Natural killer cell (primary cell): ENCODE measurements at regions not wholly inside any gene's neighbourhood (a gene's known extent, or its start where the extent isn't known, plus 50 kb on each side); places are given as distances from the start of the nearest gene placed in this dataset.

Experiments used
- ATAC-seq, 3 donors: fragments of 150-1000 bp in 2 of 3; fragments of 200-7000 bp in 1 of 3; cut with Tn5 transposase; 1 replicate in 1 of 3; 2 replicates in 2 of 3; pipeline ENCODE4 v1.10.0; 2021; ENCODE audit warnings: mild to moderate bottlenecking in 2 of 3, moderate library complexity in 2 of 3
- DNase-seq, 2 donors: peaks; one replicate each; pipeline versions ENCODE4 v3.0.0 to v3.0.0-alpha.2; 2013 to 2021; ENCODE audit warnings: mixed read lengths in 1 of 2
- H3K27ac ChIP-seq: one replicate; pipeline ENCODE4 v1.5.1; 2013; ENCODE audit warnings: mild to moderate bottlenecking, low read length
- H3K27me3 ChIP-seq: one replicate; pipeline ENCODE4 v1.6.1; 2013; ENCODE audit warnings: low read length; ENCODE audit not compliant: control insufficient read depth, insufficient read depth
- H3K36me3 ChIP-seq: one replicate; pipeline ENCODE4 v1.6.1; 2013; ENCODE audit warnings: low read length; ENCODE audit not compliant: control insufficient read depth, insufficient read depth
- H3K4me1 ChIP-seq: one replicate; pipeline ENCODE4 v1.6.1; 2013; ENCODE audit warnings: low read length; ENCODE audit not compliant: control insufficient read depth, insufficient read depth
- H3K4me3 ChIP-seq: one replicate; pipeline ENCODE4 v1.5.1; 2013; ENCODE audit warnings: low read length
- H3K9me3 ChIP-seq: one replicate; pipeline ENCODE4 v1.6.1; 2013; ENCODE audit warnings: low read length; ENCODE audit not compliant: control insufficient read depth, insufficient read depth
- H3K27ac Mint-ChIP-seq, 2 donors: one replicate each; pipeline ENCODE4 v1.8.0; 2022; ENCODE audit warnings: mild to moderate bottlenecking in 2 of 2, mixed read lengths in 2 of 2, moderate library complexity in 1 of 2
- H3K27me3 Mint-ChIP-seq, 2 donors: one replicate each; pipeline ENCODE4 v1.8.0; 2022; ENCODE audit warnings: low read depth in 2 of 2, mixed read lengths in 2 of 2
- H3K36me3 Mint-ChIP-seq: one replicate; pipeline ENCODE4 v1.8.0; 2022; ENCODE audit warnings: mixed read lengths
- H3K4me1 Mint-ChIP-seq, 2 donors: one replicate each; pipeline ENCODE4 v1.8.0; 2022; ENCODE audit warnings: mixed read lengths in 2 of 2
- H3K4me3 Mint-ChIP-seq: one replicate; pipeline ENCODE4 v1.8.0; 2022; ENCODE audit warnings: mild to moderate bottlenecking, moderate library complexity, mixed read lengths
- H3K9me3 Mint-ChIP-seq, 2 donors: one replicate each; pipeline ENCODE4 v1.8.0; 2022; ENCODE audit warnings: mixed read lengths in 2 of 2
- CTCF ChIP-seq: fragments of 200-600 bp; IDR thresholded peaks from one replicate; pipeline ENCODE4 v1.8.0; 2022; ENCODE audit warnings: antibody characterized with exemption
- WGBS: methylation state at CpG from one replicate; pipeline ENCODE4 v1.1.7; 2013; ENCODE audit warnings: missing lambda C conversion rate; ENCODE audit not compliant: insufficient coverage; 5-methylcytosine and 5-hydroxymethylcytosine counted together
- intact Hi-C: fragments of 100-400 bp; cut with micrococcal nuclease; formaldehyde crosslinking; loops from one replicate; pipeline ENCODE4 v1.14.2; 2022

- Histone ChIP-seq H3K27me3 (no peaks in the 10 kb centered on the region), H3K4me1 (no peaks in the 10 kb centered on the region), H3K4me3 (no peak overlapping the region), H3K27ac (no peak overlapping the region), H3K9me3 (no peaks in the 10 kb centered on the region), H3K36me3 (no peaks in the 10 kb centered on the region)
- intact Hi-C loops, result no loop called here
- peaks cover 0 to 3% of the 10 kb centered on the region in 2 donors for H3K27me3 Mint-ChIP-seq
- 82% methylated on average over 13 of the region's 13 CpGs for WGBS
- no peak overlapping the region for H3K4me3 Mint-ChIP-seq
- peaks cover 0 to 4% of the 10 kb centered on the region in 2 donors for H3K9me3 Mint-ChIP-seq
- no peak for TF ChIP-seq CTCF
- H3K36me3 Mint-ChIP-seq, result no peaks in the 10 kb centered on the region
- no peak overlapping the region for H3K27ac Mint-ChIP-seq
- H3K4me1 Mint-ChIP-seq, result no peaks in the 10 kb centered on the region
- ATAC-seq, result no peak
- no peak for DNase-seq
Observed at GRCh38 chr7:42337225-42337905, 100.4 kb upstream of the GLI3 start.

- H3K36me3 Mint-ChIP-seq, result peaks cover 8% of the 10 kb centered on the region
- ATAC-seq, result no peak
- Histone ChIP-seq H3K27ac (no peak overlapping the region), H3K27me3 (no peaks in the 10 kb centered on the region), H3K36me3 (no peaks in the 10 kb centered on the region), H3K4me1 (no peaks in the 10 kb centered on the region), H3K4me3 (no peak overlapping the region), H3K9me3 (no peaks in the 10 kb centered on the region)
- intact Hi-C loops, result no loop called here
- H3K4me3 Mint-ChIP-seq, result no peak overlapping the region
- 87% methylated on average over 1 of the region's 2 CpGs for WGBS
- no peaks in the 10 kb centered on the region for H3K27me3 Mint-ChIP-seq
- TF ChIP-seq CTCF, result no peak
- no peaks in the 10 kb centered on the region for H3K4me1 Mint-ChIP-seq
- H3K9me3 Mint-ChIP-seq, result peaks cover 3 to 8% of the 10 kb centered on the region in 2 donors
- DNase-seq, result no peak
- no peak overlapping the region for H3K27ac Mint-ChIP-seq
Observed at GRCh38 chr7:42332605-42333222, 95.7 kb upstream of the GLI3 start.

GRCh38 chr7:42319631-42320030 lies 82.6 kb upstream of the GLI3 start:
- H3K9me3 ChIP-seq, result no peaks in the 10 kb centered on the region
- no peak overlapping the region for H3K27ac ChIP-seq
- Mint-ChIP-seq H3K4me3 (no peak overlapping the region), H3K27ac (no peak overlapping the region), H3K9me3 (no peaks in the 10 kb centered on the region), H3K4me1 (no peaks in the 10 kb centered on the region), H3K36me3 (no peaks in the 10 kb centered on the region), H3K27me3 (peaks cover 5 to 27% of the 10 kb centered on the region in 2 donors)
- no peak for ATAC-seq
- H3K4me3 ChIP-seq, result no peak overlapping the region
- DNase-seq, result no peak
- H3K36me3 ChIP-seq, result no peaks in the 10 kb centered on the region
- H3K27me3 ChIP-seq, result no peaks in the 10 kb centered on the region
- WGBS, result 79% methylated on average over 2 of the region's 2 CpGs
- H3K4me1 ChIP-seq, result no peaks in the 10 kb centered on the region
- no peak for TF ChIP-seq CTCF
- intact Hi-C loops, result no loop called here

DNA sequence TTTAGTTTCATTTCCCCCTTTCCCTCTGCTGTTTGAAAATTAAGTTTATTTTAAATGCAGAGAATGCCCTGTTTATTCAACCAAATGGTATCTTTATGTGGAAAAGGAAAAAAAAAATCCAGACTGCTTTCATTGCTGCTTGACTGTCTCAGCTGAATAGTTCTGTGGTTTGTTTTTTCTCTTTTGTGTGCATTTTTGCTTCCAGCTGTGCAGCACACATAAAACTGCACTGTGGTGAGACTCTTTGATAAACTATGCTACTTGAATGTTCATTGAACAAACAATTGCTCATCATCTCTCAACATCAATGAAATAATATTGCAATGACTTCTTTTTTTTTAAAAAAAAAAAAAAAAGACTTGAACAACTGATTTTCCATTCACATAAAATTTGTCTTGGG lies 78.6 kb upstream of the GLI3 start:
- Histone ChIP-seq H3K27me3 (no peaks in the 10 kb centered on the region), H3K4me1 (no peaks in the 10 kb centered on the region), H3K4me3 (no peak overlapping the region), H3K27ac (no peak overlapping the region), H3K9me3 (no peaks in the 10 kb centered on the region), H3K36me3 (no peaks in the 10 kb centered on the region)
- intact Hi-C loops, result no loop called here
- no peaks in the 10 kb centered on the region for H3K4me1 Mint-ChIP-seq
- ATAC-seq, result no peak
- TF ChIP-seq CTCF, result no peak
- no peak for DNase-seq
- H3K4me3 Mint-ChIP-seq, result no peak overlapping the region
- H3K27ac Mint-ChIP-seq, result no peak overlapping the region
- H3K27me3 Mint-ChIP-seq, result peaks cover 10 to 46% of the 10 kb centered on the region in 2 donors
- peaks cover 8% of the 10 kb centered on the region for H3K36me3 Mint-ChIP-seq
- H3K9me3 Mint-ChIP-seq, result peaks cover 2 to 6% of the 10 kb centered on the region in 2 donors
